HG03060 (cell line): ENCODE measurements at regions not wholly inside any gene's neighbourhood (a gene's known extent, or its start where the extent isn't known, plus 50 kb on each side); places are given as distances from the start of the nearest gene placed in this dataset.
"Not testable (repeated sequence)": the region's sequence is repeated elsewhere in the genome, so short reads cannot be mapped to it uniquely, and the experiment has no call there.

Source experiments
- ATAC-seq: cut with Tn5 transposase; IDR thresholded peaks from one replicate; pipeline ENCODE4 v1.9.1; 2021; ENCODE audit warnings: low read depth, moderate number of reproducible peaks; ENCODE audit not compliant: unreplicated experiment

DNA sequence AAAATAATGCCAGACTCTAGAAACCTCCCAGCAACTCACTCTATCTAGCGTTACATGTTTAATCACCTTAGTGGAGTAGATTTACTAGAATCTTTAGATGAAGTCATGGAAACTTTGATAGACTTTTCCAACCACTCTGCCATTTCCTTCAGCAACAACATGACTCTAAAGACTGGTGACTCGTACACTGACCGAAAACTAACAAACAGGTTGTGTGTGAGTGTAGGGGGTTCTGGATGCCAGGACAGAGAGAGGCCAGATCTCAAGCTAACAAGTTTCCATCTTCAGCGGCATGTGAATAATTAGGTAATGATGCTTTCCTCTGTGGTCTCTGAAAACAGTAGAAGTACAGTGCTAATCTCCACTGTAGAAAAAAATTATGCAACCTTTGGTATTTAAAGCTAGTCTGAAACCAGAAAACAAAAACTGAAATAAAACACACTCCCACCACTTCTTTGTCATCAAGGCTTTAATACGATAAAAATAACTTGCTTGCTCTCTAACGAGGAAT is 286.4 kb downstream of the PRDM5 start:
- no peak for ATAC-seq

DNA sequence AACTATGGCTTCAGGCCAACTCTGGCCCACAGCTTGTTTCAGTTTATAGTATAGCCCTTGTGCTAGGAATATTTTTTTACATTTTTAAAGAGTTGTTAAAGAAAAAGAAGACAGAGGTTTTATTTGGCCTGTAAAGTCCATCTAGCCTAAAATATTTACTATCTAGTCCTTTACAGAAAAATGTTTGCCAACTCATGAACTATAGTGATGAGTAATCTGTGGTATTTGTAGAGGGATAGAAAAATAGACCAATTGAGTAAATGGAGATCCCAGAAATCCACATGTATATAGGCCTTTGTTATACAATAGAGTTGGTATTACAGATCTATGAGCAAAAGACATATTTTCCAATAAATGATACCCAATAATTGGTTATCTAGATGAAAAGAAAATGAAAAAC is 288.7 kb downstream of the PRDM5 start:
- ATAC-seq = no peak

DNA sequence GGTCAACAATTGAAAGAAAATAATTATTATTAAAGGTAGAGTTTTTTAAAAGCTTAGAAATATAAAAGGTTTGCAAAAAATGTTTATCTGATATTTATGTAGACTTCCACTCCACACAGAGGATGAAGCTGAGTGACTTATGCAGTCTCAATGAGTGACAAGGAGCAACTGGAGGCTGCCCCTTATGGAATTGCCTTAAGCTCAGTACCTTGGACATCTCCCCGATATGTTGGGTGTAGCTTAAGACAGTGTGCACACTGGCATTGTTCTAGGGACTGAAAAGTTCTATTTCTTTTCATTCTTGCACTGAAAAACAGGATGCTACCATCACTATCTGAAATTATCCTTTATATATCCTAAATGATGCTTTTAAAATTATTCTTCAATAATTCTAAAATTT is 292.1 kb downstream of the PRDM5 start:
- ATAC-seq = no peak

DNA sequence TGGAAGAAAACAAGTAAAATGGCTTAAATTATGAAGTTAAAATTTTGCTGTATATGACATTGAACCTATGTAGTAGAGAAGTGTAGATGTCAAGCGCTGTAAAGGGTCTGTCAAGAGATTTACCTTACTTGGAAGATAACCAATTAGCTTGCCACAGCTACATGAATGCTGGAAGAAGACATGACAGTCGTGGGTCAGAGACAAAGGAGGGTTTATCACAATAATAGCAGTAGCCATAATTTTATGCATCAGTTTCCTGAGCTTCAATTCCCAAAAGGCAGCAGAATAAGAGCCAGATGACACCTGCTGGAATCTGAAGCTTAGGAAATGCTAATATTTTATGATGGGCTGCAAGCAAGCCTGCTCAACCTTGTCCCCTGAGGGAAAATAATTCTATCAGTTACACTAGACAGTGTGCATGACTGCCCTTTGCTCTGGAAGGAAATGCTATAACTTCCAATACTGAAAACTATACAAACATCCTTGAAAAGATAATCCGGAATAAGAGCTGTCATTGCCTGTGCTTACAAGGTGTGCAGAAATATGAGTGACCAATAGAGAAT is 292.9 kb downstream of the PRDM5 start:
- ATAC-seq = no peak

- no peak for ATAC-seq
These were observed 299.9 kb downstream of the PRDM5 start for GRCh38 chr4:120622601-120623000.

DNA sequence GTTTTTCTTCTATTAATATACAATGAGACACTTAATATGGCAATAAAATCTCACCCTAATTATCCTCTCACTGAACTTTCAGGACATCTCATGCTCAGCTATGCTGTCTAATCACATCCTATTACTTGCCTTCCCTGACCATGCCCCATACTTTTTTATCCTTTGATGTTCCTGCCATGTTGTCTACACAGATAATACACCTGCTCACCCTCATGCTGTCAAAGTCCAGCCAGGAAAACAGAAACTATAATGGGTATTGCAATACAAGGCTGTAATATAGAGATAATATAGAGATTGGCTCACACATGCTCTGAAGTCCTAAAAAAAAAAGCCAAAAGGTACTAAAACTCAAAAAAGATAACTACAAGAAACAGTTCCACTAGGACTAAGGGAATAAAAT is 305.4 kb downstream of the PRDM5 start:
- ATAC-seq = no peak

- no peak for ATAC-seq
These were observed 306.5 kb downstream of the PRDM5 start for GRCh38 chr4:120616041-120616440.

DNA sequence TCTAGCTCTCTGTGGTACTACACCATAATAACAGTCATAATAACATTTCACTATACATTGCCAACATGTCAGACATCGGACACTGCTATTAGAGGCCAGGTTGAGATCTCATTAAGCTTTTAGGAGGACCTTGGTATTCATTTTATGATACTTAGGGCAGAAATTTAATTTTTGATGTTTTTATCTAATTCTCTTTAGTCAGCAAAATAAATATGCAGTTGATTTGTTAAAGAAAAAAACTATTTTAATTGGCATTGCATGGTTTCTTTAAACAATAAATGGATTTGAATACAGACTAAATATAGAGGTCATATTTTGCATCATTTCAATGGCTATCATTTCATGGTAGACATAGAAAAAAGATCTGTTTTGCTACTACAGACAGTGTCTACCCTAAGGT is 308.7 kb downstream of the PRDM5 start:
- no peak for ATAC-seq

DNA sequence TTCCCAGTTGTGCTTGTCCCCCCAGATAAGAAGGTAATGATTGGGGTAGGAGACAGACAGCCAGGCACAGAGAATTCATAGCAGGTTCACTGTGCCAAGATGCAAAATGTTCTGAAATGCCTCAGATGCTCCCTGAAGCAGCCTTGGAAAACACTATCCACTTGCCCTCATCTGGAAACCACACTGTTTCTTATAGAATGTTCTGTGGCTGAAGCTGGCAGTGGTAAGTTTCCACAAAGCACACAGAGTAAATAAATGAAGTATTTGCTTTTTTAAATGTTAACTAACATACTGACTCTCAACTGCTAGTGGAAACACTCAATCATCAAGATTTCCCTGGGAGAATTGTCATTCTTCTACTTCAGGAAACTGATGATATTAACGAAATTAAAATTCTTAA is 311.4 kb downstream of the PRDM5 start:
- ATAC-seq = no peak

GRCh38 chr4:120591038-120591437 is 331.5 kb downstream of the PRDM5 start:
- ATAC-seq = no peak

DNA sequence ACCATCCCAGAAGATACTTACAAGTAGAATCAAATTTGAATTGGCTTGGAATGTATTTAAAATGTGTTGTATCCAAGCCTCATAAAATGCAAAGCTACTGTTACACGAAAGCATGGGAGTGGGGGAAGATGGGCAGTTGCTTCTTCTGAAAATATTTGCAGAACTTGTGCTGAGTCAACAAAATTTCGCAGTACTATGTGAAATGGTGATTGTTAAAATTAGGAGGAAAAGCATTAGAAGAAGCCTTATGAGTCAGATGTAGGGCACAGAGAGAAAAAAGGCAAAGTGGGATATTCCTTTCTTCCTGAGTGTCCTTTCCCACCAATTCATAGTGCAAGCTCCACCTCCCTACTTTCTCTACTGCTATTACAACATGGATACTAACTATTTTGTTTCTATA is 332.7 kb downstream of the PRDM5 start:
- no peak for ATAC-seq

DNA sequence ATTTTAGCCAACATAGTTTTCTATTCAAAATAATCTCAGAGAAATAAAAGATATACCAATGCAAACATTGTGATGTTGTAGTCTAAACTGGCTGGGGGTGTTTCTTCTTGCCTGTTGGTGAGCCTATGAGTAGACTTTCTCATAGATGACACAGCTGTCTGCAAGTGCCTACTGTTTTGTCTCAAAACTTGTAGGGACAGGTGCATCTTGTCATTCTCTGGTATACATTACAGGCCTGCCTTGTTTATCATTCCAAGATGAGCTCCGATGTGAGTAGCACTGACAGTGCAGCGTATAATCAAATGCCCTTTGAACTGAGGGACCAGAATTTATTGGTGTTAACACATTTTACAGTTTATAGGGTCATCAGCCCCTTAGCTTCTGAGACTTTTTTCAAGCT is 353.8 kb downstream of the PRDM5 start:
- ATAC-seq = no peak

DNA sequence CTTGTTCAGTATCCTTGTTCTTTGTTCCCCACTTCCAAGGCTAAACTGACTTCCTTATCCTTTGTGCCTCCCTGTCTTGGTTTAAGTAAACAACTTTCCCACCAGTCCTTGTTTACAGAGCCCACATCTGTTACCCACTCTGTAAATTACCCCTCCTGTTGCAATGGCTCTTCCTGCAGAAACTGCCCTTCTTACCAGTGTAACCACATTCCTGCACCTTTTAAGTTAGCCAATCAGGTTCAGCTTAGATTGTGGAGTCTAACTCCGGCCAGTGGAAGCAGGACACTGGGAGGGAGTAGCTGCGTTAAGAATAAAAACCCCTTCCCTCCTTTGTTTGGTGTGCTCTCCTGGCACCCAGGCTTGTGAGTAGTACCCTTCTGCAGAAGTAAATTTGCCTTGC is 360.9 kb downstream of the PRDM5 start:
- ATAC-seq = no peak

GRCh38 chr4:120557372-120557771 is 365.2 kb downstream of the PRDM5 start:
- no peak for ATAC-seq

GRCh38 chr4:120555058-120555457 is 367.5 kb downstream of the PRDM5 start:
- ATAC-seq = no peak

GRCh38 chr4:120554086-120554485 is 368.4 kb downstream of the PRDM5 start:
- ATAC-seq = no peak

DNA sequence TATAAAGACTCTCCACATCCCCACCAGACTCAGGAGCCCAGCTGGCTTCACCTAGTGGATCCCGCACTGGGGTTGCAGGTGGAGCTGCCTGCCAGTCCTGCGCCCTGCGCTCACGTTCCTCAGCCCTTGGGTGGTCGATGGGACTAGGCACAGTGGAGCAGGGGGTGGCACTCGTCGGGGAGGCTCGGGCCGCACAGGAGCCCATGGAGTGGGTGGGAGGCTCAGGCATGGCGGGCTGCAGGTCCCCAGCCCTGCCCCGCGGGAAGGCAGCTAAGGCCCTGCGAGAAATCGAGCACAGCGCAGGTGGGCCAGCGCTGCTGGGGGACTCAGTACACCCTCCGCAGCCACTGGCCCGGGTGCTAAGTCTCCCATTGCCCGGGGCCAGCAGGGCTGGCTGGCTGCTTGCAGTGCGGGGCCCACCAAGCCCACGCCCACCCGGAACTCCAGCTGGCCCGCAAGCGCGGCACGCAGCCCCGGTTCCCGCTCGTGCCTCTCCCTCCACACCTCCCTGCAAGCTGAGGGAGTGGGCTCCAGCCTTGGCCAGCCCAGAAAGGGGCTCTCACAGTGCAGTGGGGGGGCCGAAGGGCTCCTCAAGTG is 371.8 kb downstream of the PRDM5 start:
- ATAC-seq = not testable (repeated sequence)

- no peak for ATAC-seq
These were observed 373.4 kb downstream of the PRDM5 start for GRCh38 chr4:120549011-120549570.

GRCh38 chr4:120545391-120545790 is 377.1 kb downstream of the PRDM5 start:
- no peak for ATAC-seq

DNA sequence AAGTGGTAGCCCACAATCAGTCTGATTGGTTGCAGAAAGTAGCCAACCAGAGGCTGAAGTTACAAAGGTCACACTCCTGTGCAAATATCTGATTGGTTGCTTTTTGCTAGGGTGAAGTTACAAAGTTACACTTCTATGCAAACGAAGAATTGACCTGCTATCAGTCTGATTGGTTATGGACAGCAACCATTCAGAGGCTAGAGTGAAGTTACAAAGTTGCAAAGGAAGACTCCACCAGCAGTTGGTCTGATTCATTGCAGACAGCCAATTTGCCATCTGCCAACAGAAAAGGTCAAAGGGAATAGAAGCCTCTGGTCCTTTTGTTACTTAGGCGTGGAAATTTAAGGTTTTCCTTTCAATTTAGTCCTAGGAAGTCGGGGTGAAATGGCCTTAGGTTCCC is 377.7 kb downstream of the PRDM5 start:
- no peak for ATAC-seq

DNA sequence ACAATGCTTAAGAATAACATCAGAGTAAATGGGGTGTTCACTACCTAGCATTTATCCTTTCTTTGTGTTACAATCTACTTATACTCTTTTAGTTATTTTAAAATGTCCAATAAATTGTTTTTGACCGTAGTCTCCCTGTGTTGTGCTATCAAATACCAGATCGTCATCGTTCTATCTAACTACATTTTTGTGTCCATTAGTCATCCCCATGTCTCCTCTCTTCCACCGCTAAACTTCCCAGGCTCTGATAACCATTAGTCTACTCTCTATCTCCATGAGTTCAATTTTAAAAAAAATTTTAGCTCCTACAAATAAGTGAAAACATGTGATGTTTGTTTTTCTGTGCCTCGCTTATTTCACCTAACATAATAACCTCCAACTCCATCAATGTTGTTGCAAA is 381.9 kb downstream of the PRDM5 start:
- ATAC-seq = no peak

- ATAC-seq = no peak
These were observed 385.6 kb downstream of the PRDM5 start for GRCh38 chr4:120536884-120537283.
